ENCODE measurements at regions not wholly inside any gene's neighbourhood (a gene's known extent, or its start where the extent isn't known, plus 50 kb on each side); places are given as distances from the start of the nearest gene placed in this dataset.

DNA sequence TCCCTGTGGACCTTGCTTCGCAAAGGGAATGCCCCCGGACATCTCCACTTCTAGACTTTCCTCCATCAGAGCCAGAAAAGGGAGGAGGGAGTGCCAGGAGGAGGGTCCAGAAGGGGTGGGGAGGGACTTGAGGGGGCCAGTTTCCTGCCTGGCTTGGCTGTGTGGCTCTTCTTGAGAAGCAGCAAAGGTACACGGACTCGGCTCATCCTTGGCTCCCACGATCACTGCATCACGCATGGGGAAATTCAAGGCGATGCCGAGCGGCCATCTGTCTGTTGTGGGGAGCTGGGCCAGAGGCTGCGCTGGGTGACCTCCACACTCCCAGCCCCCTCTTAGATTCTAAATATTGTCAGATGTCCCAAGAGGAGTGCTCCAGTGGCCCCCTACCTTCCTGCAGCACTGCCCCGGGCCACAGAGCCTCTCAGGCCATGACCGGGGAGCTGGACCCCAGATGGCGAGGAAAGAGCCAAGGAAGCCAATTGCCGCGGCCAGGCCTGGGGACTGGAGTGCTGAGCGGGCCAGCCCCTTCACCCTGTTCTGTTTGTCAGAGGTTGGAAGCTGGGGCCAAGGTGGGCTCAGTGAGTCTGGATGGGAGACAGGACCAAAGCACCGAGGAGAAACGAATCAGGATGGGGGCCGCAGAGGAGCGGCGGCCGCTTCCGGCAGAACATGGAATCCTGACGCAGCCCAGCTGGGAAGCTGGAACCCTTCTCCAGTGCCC, 104.5 kb downstream of the RBFOX3 start:
- Histone ChIP-seq H3K9me3 (no peaks in the 10 kb centered on the region), H3K4me3 (no peak overlapping the region), H3K27me3 (peaks cover 0 to 68% of the 10 kb centered on the region in 2 donors), H3K4me1 (no peaks in the 10 kb centered on the region), H3K36me3 (no peaks in the 10 kb centered on the region), H3K27ac (no peak overlapping the region)
- DNase-seq, result no peak
- TF ChIP-seq, protein P1, sequence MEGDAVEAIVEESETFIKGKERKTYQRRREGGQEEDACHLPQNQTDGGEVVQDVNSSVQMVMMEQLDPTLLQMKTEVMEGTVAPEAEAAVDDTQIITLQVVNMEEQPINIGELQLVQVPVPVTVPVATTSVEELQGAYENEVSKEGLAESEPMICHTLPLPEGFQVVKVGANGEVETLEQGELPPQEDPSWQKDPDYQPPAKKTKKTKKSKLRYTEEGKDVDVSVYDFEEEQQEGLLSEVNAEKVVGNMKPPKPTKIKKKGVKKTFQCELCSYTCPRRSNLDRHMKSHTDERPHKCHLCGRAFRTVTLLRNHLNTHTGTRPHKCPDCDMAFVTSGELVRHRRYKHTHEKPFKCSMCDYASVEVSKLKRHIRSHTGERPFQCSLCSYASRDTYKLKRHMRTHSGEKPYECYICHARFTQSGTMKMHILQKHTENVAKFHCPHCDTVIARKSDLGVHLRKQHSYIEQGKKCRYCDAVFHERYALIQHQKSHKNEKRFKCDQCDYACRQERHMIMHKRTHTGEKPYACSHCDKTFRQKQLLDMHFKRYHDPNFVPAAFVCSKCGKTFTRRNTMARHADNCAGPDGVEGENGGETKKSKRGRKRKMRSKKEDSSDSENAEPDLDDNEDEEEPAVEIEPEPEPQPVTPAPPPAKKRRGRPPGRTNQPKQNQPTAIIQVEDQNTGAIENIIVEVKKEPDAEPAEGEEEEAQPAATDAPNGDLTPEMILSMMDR (IDR thresholded peaks at IDR 0.05), result no peak
- intact Hi-C loops (cut with DNase I; ENCODE audit: low total_unique reads), result no loop called here

DNA sequence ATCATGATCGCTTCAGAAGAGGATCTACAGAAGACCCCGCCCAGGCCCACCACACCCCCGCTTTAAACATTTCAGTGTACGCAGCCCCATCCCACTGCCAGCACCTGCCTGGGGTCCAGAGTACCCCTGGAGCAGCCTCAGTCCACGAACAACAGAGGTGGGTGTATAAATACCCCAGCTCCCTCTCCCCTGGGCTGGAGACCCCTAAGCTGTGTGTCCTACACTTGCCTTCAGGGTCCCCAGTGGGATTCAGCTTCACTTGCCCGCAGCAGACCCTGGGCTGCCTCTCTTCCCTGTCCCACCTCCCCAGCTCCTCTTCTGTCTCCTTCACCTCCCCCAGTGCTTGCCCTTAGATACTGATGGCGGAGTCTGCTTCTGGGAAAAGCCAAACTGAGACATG, 105.7 kb downstream of the RBFOX3 start:
- TF ChIP-seq, protein P1 (IDR thresholded peaks at IDR 0.05), result no peak
- no peak overlapping the region for H3K4me3 ChIP-seq
- H3K27ac ChIP-seq, result no peak overlapping the region
- H3K9me3 ChIP-seq, result no peaks in the 10 kb centered on the region
- intact Hi-C loops (cut with DNase I; ENCODE audit: low total_unique reads), result no loop called here
- DNase-seq, result no peak
- H3K27me3 ChIP-seq, result peaks cover 0 to 75% of the 10 kb centered on the region in 2 donors
- no peaks in the 10 kb centered on the region for H3K36me3 ChIP-seq
- H3K4me1 ChIP-seq, result no peaks in the 10 kb centered on the region

DNA sequence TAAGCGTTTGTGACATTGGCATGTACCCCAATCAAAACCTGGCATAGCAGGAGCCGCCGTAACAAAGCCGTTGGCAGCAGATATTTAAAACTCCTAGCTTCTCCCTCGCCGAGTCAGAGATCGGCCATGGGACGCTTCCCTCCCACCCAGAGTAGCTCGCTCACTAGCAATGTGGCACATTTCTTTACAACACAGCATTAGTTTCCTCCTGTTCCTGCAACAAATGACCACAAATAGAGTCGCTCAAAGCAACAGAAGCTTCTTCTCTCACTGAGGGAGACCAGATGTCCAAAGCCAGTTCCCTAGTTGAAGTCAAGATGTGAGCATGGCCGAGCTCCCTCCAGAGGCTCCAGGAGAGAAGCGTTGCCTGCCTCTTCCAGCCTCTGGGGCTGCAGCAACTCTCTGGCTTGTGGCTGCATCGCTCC, 106.7 kb downstream of the RBFOX3 start:
- H3K4me3 ChIP-seq, result no peak overlapping the region
- DNase-seq, result no peak
- TF ChIP-seq, protein P1 (IDR thresholded peaks at IDR 0.05), result no peak
- no peaks in the 10 kb centered on the region for H3K36me3 ChIP-seq
- H3K27me3 ChIP-seq, result peaks cover 0 to 74% of the 10 kb centered on the region in 2 donors
- intact Hi-C loops (cut with DNase I; ENCODE audit: low total_unique reads), result no loop called here
- no peak overlapping the region for H3K27ac ChIP-seq
- no peaks in the 10 kb centered on the region for H3K9me3 ChIP-seq
- H3K4me1 ChIP-seq, result no peaks in the 10 kb centered on the region

DNA sequence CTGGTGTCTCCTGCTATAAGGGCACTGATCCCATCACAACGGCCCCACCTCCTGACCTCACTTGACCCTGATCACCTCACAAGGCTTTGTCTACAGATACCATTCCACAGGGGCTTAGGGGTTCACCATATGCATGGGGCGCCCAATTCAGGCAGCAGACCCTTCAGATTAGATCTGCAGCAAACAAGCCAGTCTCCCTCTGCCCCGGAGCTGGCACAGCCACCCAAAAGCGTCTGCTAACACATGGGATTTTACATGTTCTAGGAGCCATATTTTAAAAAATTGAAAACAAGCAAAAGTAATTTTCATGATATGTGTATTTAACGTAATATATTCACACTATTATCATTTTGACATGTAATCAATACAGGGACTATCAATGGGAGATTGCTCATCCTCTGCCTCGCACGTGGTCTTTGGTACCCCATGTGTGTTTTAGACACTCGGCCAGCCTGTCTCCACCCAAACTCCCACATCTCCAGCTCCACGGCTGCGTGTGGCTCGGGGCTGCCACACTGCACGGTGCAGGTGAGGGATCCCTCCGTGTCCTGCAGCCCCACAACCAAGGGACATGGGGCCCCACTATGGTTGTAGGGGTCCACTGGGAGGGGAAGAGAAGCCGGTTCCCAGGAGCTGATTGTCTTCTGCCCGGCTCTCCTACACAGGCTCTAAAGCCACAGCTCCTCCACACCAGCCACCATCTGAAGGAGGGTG, 107.6 kb downstream of the RBFOX3 start:
- intact Hi-C loops (cut with DNase I; ENCODE audit: low total_unique reads), result no loop called here
- no peak overlapping the region for H3K27ac ChIP-seq
- H3K36me3 ChIP-seq, result no peaks in the 10 kb centered on the region
- peaks cover 0 to 67% of the 10 kb centered on the region in 2 donors for H3K27me3 ChIP-seq
- no peak for DNase-seq
- no peaks in the 10 kb centered on the region for H3K4me1 ChIP-seq
- TF ChIP-seq, protein P1 (IDR thresholded peaks at IDR 0.05), result no peak
- no peak overlapping the region for H3K4me3 ChIP-seq
- H3K9me3 ChIP-seq, result no peaks in the 10 kb centered on the region

DNA sequence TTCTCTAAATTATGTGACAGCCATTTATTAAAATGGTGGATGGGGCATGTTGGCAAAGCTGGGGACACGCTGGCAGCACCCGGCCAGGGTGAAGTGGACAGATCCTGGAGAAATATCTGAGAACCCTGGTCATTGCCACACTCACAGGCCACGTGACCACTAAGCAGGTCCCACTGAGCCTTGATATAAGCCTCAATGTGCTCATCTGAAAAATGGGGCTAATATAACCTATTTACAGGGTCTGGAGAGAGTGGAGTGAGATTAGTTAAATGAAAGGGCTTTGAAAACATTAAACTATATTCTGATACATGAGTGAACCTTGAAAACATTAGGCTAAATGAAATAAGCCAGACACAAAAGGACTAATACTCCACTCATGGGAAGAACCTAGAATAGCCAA, 108.9 kb downstream of the RBFOX3 start:
- H3K36me3 ChIP-seq, result no peaks in the 10 kb centered on the region
- DNase-seq, result no peak
- TF ChIP-seq, protein P1 (IDR thresholded peaks at IDR 0.05), result no peak
- no peak overlapping the region for H3K27ac ChIP-seq
- peaks cover 0 to 56% of the 10 kb centered on the region in 2 donors for H3K27me3 ChIP-seq
- H3K4me1 ChIP-seq, result no peaks in the 10 kb centered on the region
- no peaks in the 10 kb centered on the region for H3K9me3 ChIP-seq
- intact Hi-C loops (cut with DNase I; ENCODE audit: low total_unique reads), result no loop called here
- no peak overlapping the region for H3K4me3 ChIP-seq
